Smooth muscle cell (in vitro differentiated cells): ENCODE measurements at regions not wholly inside any gene's neighbourhood (a gene's known extent, or its start where the extent isn't known, plus 50 kb on each side); places are given as distances from the start of the nearest gene placed in this dataset.
A peak's percentile ranks its signal among the peaks of the same experiment; 100 is the strongest.

Experiments used
- DNase-seq: peaks from one replicate; lab custom pipeline; 2025; ENCODE audit not compliant: unreplicated experiment; lab: John Stamatoyannopoulos, UW
- H2AFZ ChIP-seq: fragments of 200-600 bp; sonication (generic); 2 replicates; pipeline ENCODE4 v1.6.0; 2016; ENCODE audit warnings: antibody characterized with exemption, low read depth, mild to moderate bottlenecking
- H3F3A ChIP-seq: fragments of 200-600 bp; sonication (generic); 2 replicates; pipeline ENCODE4 v1.6.0; 2017; ENCODE audit warnings: antibody characterized with exemption, low read depth
- H3K27ac ChIP-seq: fragments of 200-600 bp; sonication (generic); 2 replicates; pipeline ENCODE4 v1.5.1; 2016; ENCODE audit warnings: low read depth, mild to moderate bottlenecking
- H3K27me3 ChIP-seq: fragments of 200-600 bp; sonication (generic); 2 replicates; pipeline ENCODE4 v1.6.1; 2016; ENCODE audit warnings: low read depth, mild to moderate bottlenecking
- H3K36me3 ChIP-seq: fragments of 200-600 bp; sonication (generic); 2 replicates; pipeline ENCODE4 v1.5.1; 2016; ENCODE audit warnings: low read depth
- H3K4me1 ChIP-seq: fragments of 200-600 bp; sonication (generic); 2 replicates; pipeline ENCODE4 v1.5.1; 2016; ENCODE audit warnings: low read depth
- H3K4me2 ChIP-seq: fragments of 200-600 bp; sonication (generic); 2 replicates; pipeline ENCODE4 v1.6.0; 2016; ENCODE audit warnings: mild to moderate bottlenecking
- H3K4me3 ChIP-seq: fragments of 200-600 bp; sonication (generic); 2 replicates; pipeline ENCODE4 v1.5.1; 2016; ENCODE audit warnings: mild to moderate bottlenecking
- H3K79me2 ChIP-seq: fragments of 200-600 bp; sonication (generic); 2 replicates; pipeline ENCODE4 v1.6.0; 2016; ENCODE audit warnings: low read depth, mild to moderate bottlenecking
- H3K9ac ChIP-seq: fragments of 200-600 bp; sonication (generic); 2 replicates; pipeline ENCODE4 v1.6.0; 2016; ENCODE audit warnings: low read depth
- H3K9me3 ChIP-seq: fragments of 200-600 bp; sonication (generic); replicated peaks from 2 replicates; pipeline ENCODE4 v1.5.1; 2016; ENCODE audit warnings: low read depth
- H4K20me1 ChIP-seq: fragments of 200-600 bp; sonication (generic); 2 replicates; pipeline ENCODE4 v1.6.0; 2016; ENCODE audit warnings: low read depth
- CTCF ChIP-seq: fragments of 200-600 bp; sonication (generic); IDR thresholded peaks from 2 replicates; pipeline ENCODE4 v1.5.1; 2017; ENCODE audit warnings: borderline replicate concordance, mild to moderate bottlenecking, antibody characterized with exemption; ENCODE audit not compliant: insufficient read depth, poor library complexity, severe bottlenecking
- WGBS: methylation state at CpG from one replicate; pipeline ENCODE4 v1.1.7; 2016; ENCODE audit warnings: low lambda C conversion rate; 5-methylcytosine and 5-hydroxymethylcytosine counted together

- no peak overlapping the region for H3K4me2 ChIP-seq
- no peaks in the 10 kb centered on the region for H3K27me3 ChIP-seq
- no peaks in the 10 kb centered on the region for H3F3A ChIP-seq
- H2AFZ ChIP-seq, result no peak overlapping the region
- no peaks in the 10 kb centered on the region for H4K20me1 ChIP-seq
- H3K36me3 ChIP-seq, result no peaks in the 10 kb centered on the region
- WGBS, result 91% methylated on average over 4 of the region's 4 CpGs
- H3K4me3 ChIP-seq, result no peak overlapping the region
- no peak overlapping the region for H3K9ac ChIP-seq
- H3K79me2 ChIP-seq, result no peaks in the 10 kb centered on the region
- DNase-seq, result no peak
- no peaks in the 10 kb centered on the region for H3K4me1 ChIP-seq
- no peak for TF ChIP-seq CTCF
- H3K27ac ChIP-seq, result no peak overlapping the region
- no peaks in the 10 kb centered on the region for H3K9me3 ChIP-seq
Observed at GRCh38 chr18:64253222-64253621, 104.3 kb upstream of the LINC00305 start.

GRCh38 chr18:64248836-64249235, 99.9 kb upstream of the LINC00305 start:
- Histone ChIP-seq H3F3A (no peaks in the 10 kb centered on the region), H3K4me2 (no peak overlapping the region), H3K36me3 (no peaks in the 10 kb centered on the region), H3K27me3 (no peaks in the 10 kb centered on the region), H4K20me1 (no peaks in the 10 kb centered on the region), H3K9me3 (no peaks in the 10 kb centered on the region), H3K27ac (no peak overlapping the region), H3K4me1 (no peaks in the 10 kb centered on the region), H3K9ac (no peak overlapping the region), H3K79me2 (no peaks in the 10 kb centered on the region), H3K4me3 (no peak overlapping the region), H2AFZ (no peak overlapping the region)
- WGBS, result 91% methylated on average over 8 of the region's 8 CpGs
- DNase-seq, result no peak
- no peak for TF ChIP-seq CTCF

- Histone ChIP-seq H3K36me3 (no peaks in the 10 kb centered on the region), H3K27me3 (no peaks in the 10 kb centered on the region), H3K27ac (no peak overlapping the region), H3K9ac (no peak overlapping the region), H3K4me2 (no peak overlapping the region), H4K20me1 (no peaks in the 10 kb centered on the region), H3K4me3 (no peak overlapping the region), H3F3A (peaks cover 3% of the 10 kb centered on the region), H3K4me1 (no peaks in the 10 kb centered on the region), H2AFZ (no peak overlapping the region), H3K9me3 (no peaks in the 10 kb centered on the region), H3K79me2 (no peaks in the 10 kb centered on the region)
- WGBS, result 98% methylated on average over 2 of the region's 2 CpGs
- no peak for DNase-seq
- TF ChIP-seq CTCF, result no peak
Observed at GRCh38 chr18:64245126-64245861, 96.4 kb upstream of the LINC00305 start.

- Histone ChIP-seq H3K36me3 (no peaks in the 10 kb centered on the region), H4K20me1 (no peaks in the 10 kb centered on the region), H3K4me2 (no peak overlapping the region), H3K9ac (no peak overlapping the region), H3K9me3 (no peaks in the 10 kb centered on the region), H3K4me1 (no peaks in the 10 kb centered on the region), H3K4me3 (no peak overlapping the region), H3K27me3 (no peaks in the 10 kb centered on the region), H3F3A (peaks cover 3% of the 10 kb centered on the region), H2AFZ (peak overlapping the region; percentile 49), H3K27ac (no peak overlapping the region), H3K79me2 (no peaks in the 10 kb centered on the region)
- WGBS, result 83% methylated on average over 4 of the region's 4 CpGs
- no peak for TF ChIP-seq CTCF
- DNase-seq, result no peak
Observed at GRCh38 chr18:64244571-64244970, 95.7 kb upstream of the LINC00305 start.
